ENCODE measurements at regions not wholly inside any gene's neighbourhood (a gene's known extent, or its start where the extent isn't known, plus 50 kb on each side); places are given as distances from the start of the nearest gene placed in this dataset.

DNA sequence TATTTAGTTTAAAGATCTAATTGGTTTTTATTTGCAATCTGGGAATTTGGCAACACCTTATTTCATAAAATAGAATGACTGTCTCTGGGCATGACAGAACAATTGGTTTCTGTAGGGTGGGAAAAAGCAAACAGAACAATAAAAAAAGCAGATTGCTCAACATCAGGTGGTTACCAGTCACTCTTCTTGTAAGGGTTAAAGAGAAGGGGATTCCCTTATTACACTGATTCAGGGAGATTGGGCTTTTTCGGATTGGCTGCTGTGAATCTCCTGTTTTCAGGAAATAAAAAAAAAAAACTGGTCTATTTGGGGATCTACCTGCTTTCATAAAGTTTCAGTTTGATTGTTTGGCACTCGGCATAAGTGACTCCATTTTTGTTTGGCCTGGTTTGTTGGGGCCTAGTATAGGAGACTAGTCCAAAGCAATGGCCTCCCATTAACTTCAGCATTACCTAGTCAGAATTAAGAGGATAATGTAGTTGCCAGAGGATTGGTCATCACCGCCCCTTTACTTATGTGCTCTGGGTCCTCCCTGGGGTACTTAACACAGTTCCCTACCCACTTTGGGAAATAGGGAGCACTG, 380.5 kb downstream of the IDS start:
- no peak for FAIRE-seq
- no peaks in the 10 kb centered on the region for H3K27me3 ChIP-seq (ENCODE audit: control insufficient read depth, insufficient read depth, low read length)
- H3K36me3 ChIP-seq (ENCODE audit: control insufficient read depth, insufficient read depth, low read length), result no peaks in the 10 kb centered on the region
- H3K4me3 ChIP-seq (ENCODE audit: low read depth, low read length), result no peak overlapping the region
- DNase-seq (ENCODE audit: low read depth), result peak; percentile 83
- TF ChIP-seq, protein P1, sequence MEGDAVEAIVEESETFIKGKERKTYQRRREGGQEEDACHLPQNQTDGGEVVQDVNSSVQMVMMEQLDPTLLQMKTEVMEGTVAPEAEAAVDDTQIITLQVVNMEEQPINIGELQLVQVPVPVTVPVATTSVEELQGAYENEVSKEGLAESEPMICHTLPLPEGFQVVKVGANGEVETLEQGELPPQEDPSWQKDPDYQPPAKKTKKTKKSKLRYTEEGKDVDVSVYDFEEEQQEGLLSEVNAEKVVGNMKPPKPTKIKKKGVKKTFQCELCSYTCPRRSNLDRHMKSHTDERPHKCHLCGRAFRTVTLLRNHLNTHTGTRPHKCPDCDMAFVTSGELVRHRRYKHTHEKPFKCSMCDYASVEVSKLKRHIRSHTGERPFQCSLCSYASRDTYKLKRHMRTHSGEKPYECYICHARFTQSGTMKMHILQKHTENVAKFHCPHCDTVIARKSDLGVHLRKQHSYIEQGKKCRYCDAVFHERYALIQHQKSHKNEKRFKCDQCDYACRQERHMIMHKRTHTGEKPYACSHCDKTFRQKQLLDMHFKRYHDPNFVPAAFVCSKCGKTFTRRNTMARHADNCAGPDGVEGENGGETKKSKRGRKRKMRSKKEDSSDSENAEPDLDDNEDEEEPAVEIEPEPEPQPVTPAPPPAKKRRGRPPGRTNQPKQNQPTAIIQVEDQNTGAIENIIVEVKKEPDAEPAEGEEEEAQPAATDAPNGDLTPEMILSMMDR (IDR thresholded peaks at IDR 0.05; ENCODE audit: insufficient read depth, low read length, severe bottlenecking), result no peak

DNA sequence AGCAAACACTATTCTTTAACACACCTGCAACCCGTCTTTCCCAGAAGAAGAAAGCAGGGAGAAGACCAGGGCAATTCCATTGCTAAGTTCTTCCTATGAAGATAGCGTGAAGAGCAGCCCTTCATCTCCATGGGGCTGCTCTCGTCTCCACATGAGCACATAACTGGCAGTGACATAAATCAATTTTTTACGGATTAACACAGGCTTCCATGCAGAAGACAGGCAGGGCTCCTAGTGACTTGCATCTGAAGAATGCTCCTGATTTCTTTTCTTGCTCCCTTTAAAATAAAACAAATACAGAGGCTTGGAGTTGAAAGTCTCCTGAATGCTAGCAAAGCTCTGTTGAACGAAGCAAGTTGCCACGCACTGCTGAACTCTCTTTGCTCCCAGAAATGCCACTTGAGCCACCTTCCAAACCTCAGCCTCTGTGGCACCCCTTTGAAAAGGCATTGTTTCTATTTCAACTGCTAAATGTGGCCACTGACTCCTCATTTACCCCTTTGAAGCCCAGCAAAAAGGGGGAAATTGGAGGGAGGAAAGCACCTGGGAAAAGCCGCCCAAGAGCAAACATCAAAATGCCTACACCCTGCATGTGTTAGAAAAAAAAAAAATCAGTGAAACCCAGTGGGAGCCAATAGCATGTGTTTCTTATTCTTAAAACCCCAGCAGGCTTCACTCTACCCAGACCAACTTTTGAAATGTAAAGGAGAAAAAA, 383.7 kb downstream of the IDS start:
- TF ChIP-seq, protein P1 (IDR thresholded peaks at IDR 0.05; ENCODE audit: insufficient read depth, low read length, severe bottlenecking), result no peak
- FAIRE-seq, result no peak
- H3K4me3 ChIP-seq (ENCODE audit: low read depth, low read length), result no peak overlapping the region
- no peaks in the 10 kb centered on the region for H3K36me3 ChIP-seq (ENCODE audit: control insufficient read depth, insufficient read depth, low read length)
- no peak for DNase-seq (ENCODE audit: low read depth)
- no peaks in the 10 kb centered on the region for H3K27me3 ChIP-seq (ENCODE audit: control insufficient read depth, insufficient read depth, low read length)

DNA sequence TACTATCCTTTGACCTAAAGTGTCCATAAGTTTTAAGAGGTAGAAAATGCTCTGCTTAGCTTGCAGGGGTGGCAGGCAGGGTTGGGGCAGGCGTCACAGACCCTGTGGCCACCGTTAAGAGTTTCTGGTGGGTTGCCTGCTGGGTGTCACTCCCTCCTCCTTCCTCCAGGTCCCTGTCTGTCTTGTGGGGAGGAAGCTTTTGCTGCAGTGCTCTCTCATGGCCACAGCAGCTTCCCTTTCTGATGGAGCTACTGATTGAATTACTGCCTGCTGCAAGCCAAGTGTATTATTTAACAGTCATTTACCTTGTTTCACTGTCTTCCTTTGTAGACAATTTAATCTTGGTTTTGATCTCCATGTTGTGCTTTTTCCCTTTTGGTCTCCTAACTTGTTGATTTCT, 384.6 kb downstream of the IDS start:
- DNase-seq (ENCODE audit: low read depth) (no peak), FAIRE-seq (no peak)
- TF ChIP-seq, protein P1 (IDR thresholded peaks at IDR 0.05; ENCODE audit: insufficient read depth, low read length, severe bottlenecking), result no peak
- no peaks in the 10 kb centered on the region for H3K36me3 ChIP-seq (ENCODE audit: control insufficient read depth, insufficient read depth, low read length)
- H3K4me3 ChIP-seq (ENCODE audit: low read depth, low read length), result no peak overlapping the region
- H3K27me3 ChIP-seq (ENCODE audit: control insufficient read depth, insufficient read depth, low read length), result no peaks in the 10 kb centered on the region

DNA sequence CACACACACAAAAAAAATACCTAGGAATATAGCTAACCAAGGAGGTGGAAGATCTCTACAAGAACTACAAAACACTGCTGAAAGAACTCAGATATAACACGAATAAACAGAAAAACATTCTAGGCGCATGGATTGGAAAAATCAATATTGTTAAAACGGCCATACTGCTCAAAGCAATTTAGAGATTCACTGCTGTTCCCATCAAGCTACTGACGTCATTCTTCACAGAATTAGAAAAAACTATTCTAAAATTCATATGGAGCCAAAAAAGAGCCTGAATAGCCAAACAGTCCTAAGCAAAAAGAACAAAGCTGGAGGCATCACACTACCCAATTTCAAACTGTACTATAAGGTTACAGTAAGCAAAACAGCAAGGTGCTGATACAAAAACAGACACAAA, 390.2 kb downstream of the IDS start:
- TF ChIP-seq, protein P1 (IDR thresholded peaks at IDR 0.05; ENCODE audit: insufficient read depth, low read length, severe bottlenecking), result no peak
- no peak for FAIRE-seq
- Histone ChIP-seq H3K4me3 (ENCODE audit: low read depth, low read length) (no peak overlapping the region), H3K27me3 (ENCODE audit: control insufficient read depth, insufficient read depth, low read length) (no peaks in the 10 kb centered on the region), H3K36me3 (ENCODE audit: control insufficient read depth, insufficient read depth, low read length) (no peaks in the 10 kb centered on the region)
- no peak for DNase-seq (ENCODE audit: low read depth)

DNA sequence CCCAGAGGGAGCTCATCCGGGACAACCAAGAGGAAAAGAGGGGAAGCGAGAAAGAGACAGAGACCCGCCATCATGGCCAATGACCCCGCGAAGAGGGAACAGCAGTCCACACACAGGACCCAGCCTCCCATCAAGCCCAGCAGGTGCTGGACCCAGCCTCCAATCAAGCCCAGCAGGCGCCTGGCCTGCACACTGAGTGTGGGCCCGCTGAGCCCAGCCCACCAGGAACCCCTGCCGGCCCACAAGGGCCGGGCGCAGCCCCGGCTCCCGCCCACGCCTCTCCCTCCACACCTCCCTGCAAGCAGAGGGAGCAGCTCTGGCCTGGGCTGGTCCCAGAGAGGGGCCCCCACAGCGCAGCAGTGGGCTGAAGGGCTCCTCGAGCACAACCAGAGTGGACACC, 391.1 kb downstream of the IDS start:
- TF ChIP-seq, protein P1 (IDR thresholded peaks at IDR 0.05; ENCODE audit: insufficient read depth, low read length, severe bottlenecking), result no peak
- Histone ChIP-seq H3K36me3 (ENCODE audit: control insufficient read depth, insufficient read depth, low read length) (no peaks in the 10 kb centered on the region), H3K4me3 (ENCODE audit: low read depth, low read length) (no peak overlapping the region), H3K27me3 (ENCODE audit: control insufficient read depth, insufficient read depth, low read length) (no peaks in the 10 kb centered on the region)
- DNase-seq (ENCODE audit: low read depth) (no peak), FAIRE-seq (no peak)

DNA sequence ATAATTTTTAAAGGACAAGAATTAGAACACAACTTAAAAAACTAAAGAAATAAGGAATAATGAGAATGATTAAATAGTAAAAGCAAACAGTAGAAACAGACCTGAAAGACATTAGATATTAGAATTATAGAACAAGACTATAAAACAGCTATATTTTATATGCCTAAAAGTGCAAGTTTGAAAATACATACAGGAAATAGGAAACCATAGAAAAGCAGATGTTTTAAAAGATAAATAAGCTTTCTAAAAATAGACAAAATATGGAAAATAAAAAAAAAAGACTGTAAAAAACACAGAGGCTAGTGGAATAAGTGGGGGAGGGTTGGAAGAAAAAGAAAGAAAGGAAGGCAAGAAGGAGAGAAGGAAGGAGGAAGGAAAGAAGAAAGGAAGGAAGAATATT, 407.3 kb downstream of the IDS start:
- DNase-seq (ENCODE audit: low read depth) (no peak), FAIRE-seq (no peak)
- H3K27me3 ChIP-seq (ENCODE audit: control insufficient read depth, insufficient read depth, low read length), result no peaks in the 10 kb centered on the region
- no peaks in the 10 kb centered on the region for H3K36me3 ChIP-seq (ENCODE audit: control insufficient read depth, insufficient read depth, low read length)
- TF ChIP-seq, protein P1 (IDR thresholded peaks at IDR 0.05; ENCODE audit: insufficient read depth, low read length, severe bottlenecking), result no peak
- no peak overlapping the region for H3K4me3 ChIP-seq (ENCODE audit: low read depth, low read length)

Measured in bronchial epithelial cell (primary cell).